ENCODE measurements at regions not wholly inside any gene's neighbourhood (a gene's known extent, or its start where the extent isn't known, plus 50 kb on each side); places are given as distances from the start of the nearest gene placed in this dataset.

GRCh38 chr1:84748364-84748763 is 58.1 kb upstream of the SSX2IP start:
- H2AFZ ChIP-seq (ENCODE audit: low read depth, low read length), result no peak overlapping the region
- no peaks in the 10 kb centered on the region for H3K4me1 ChIP-seq (ENCODE audit: insufficient read depth, low read length)
- no peaks in the 10 kb centered on the region for H3K36me3 ChIP-seq (ENCODE audit: insufficient read depth, low read length)
- no peaks in the 10 kb centered on the region for H4K20me1 ChIP-seq (ENCODE audit: insufficient read depth, low read length)
- ATAC-seq (ENCODE audit: insufficient read depth, low read depth), result no peak
- TF ChIP-seq EZH2 (IDR thresholded peaks at IDR 0.05; ENCODE audit: borderline replicate concordance, low read depth, low read length, severe bottlenecking) (no peak), CTCF (IDR thresholded peaks at IDR 0.05; ENCODE audit: borderline replicate concordance, extremely low read depth, low read length, poor library complexity, severe bottlenecking) (no peak)
- no peak overlapping the region for H3K27ac ChIP-seq (ENCODE audit: low read length)
- H3K79me2 ChIP-seq (ENCODE audit: insufficient read depth, low read length), result no peaks in the 10 kb centered on the region
- DNase-seq, result no peak
- no peak overlapping the region for H3K4me3 ChIP-seq (ENCODE audit: low read depth in 1 of 2, low read length in 2 of 2)
- H3K27me3 ChIP-seq (ENCODE audit: insufficient read depth, low read length, poor library complexity), result peaks cover 7% of the 10 kb centered on the region
- H3K9me3 ChIP-seq (ENCODE audit: insufficient read depth, low read length, severe bottlenecking), result no peaks in the 10 kb centered on the region
- H3K4me2 ChIP-seq (ENCODE audit: insufficient read depth, low read length), result no peak overlapping the region
- H3K9ac ChIP-seq (ENCODE audit: low read depth, low read length), result no peak overlapping the region

- H3K79me2 ChIP-seq (ENCODE audit: insufficient read depth, low read length), result no peaks in the 10 kb centered on the region
- no peak overlapping the region for H3K4me3 ChIP-seq (ENCODE audit: low read depth in 1 of 2, low read length in 2 of 2)
- no peaks in the 10 kb centered on the region for H3K4me1 ChIP-seq (ENCODE audit: insufficient read depth, low read length)
- no peak overlapping the region for H3K9ac ChIP-seq (ENCODE audit: low read depth, low read length)
- TF ChIP-seq EZH2 (IDR thresholded peaks at IDR 0.05; ENCODE audit: borderline replicate concordance, low read depth, low read length, severe bottlenecking) (no peak), CTCF (IDR thresholded peaks at IDR 0.05; ENCODE audit: borderline replicate concordance, extremely low read depth, low read length, poor library complexity, severe bottlenecking) (no peak)
- no peaks in the 10 kb centered on the region for H3K9me3 ChIP-seq (ENCODE audit: insufficient read depth, low read length, severe bottlenecking)
- no peaks in the 10 kb centered on the region for H3K36me3 ChIP-seq (ENCODE audit: insufficient read depth, low read length)
- H2AFZ ChIP-seq (ENCODE audit: low read depth, low read length), result no peak overlapping the region
- DNase-seq, result no peak
- H3K4me2 ChIP-seq (ENCODE audit: insufficient read depth, low read length), result no peak overlapping the region
- no peak for ATAC-seq (ENCODE audit: insufficient read depth, low read depth)
- no peak overlapping the region for H3K27ac ChIP-seq (ENCODE audit: low read length)
- no peaks in the 10 kb centered on the region for H4K20me1 ChIP-seq (ENCODE audit: insufficient read depth, low read length)
- H3K27me3 ChIP-seq (ENCODE audit: insufficient read depth, low read length, poor library complexity), result peaks cover 7% of the 10 kb centered on the region
These were observed 55.6 kb upstream of the SSX2IP start for GRCh38 chr1:84745857-84746256.

- H3K27me3 ChIP-seq (ENCODE audit: insufficient read depth, low read length, poor library complexity), result no peaks in the 10 kb centered on the region
- no peaks in the 10 kb centered on the region for H3K36me3 ChIP-seq (ENCODE audit: insufficient read depth, low read length)
- no peak overlapping the region for H3K4me2 ChIP-seq (ENCODE audit: insufficient read depth, low read length)
- DNase-seq (no peak), ATAC-seq (ENCODE audit: insufficient read depth, low read depth) (no peak)
- H3K9me3 ChIP-seq (ENCODE audit: insufficient read depth, low read length, severe bottlenecking), result no peaks in the 10 kb centered on the region
- H3K79me2 ChIP-seq (ENCODE audit: insufficient read depth, low read length), result no peaks in the 10 kb centered on the region
- H3K4me1 ChIP-seq (ENCODE audit: insufficient read depth, low read length), result no peaks in the 10 kb centered on the region
- no peak overlapping the region for H3K27ac ChIP-seq (ENCODE audit: low read length)
- TF ChIP-seq EZH2 (IDR thresholded peaks at IDR 0.05; ENCODE audit: borderline replicate concordance, low read depth, low read length, severe bottlenecking), result no peak
- TF ChIP-seq CTCF (IDR thresholded peaks at IDR 0.05; ENCODE audit: borderline replicate concordance, extremely low read depth, low read length, poor library complexity, severe bottlenecking), result no peak
- H2AFZ ChIP-seq (ENCODE audit: low read depth, low read length), result no peak overlapping the region
- H3K4me3 ChIP-seq (ENCODE audit: low read depth in 1 of 2, low read length in 2 of 2), result no peak overlapping the region
- no peaks in the 10 kb centered on the region for H4K20me1 ChIP-seq (ENCODE audit: insufficient read depth, low read length)
- H3K9ac ChIP-seq (ENCODE audit: low read depth, low read length), result no peak overlapping the region
These were observed 53.6 kb upstream of the SSX2IP start for GRCh38 chr1:84743896-84744295.

DNA sequence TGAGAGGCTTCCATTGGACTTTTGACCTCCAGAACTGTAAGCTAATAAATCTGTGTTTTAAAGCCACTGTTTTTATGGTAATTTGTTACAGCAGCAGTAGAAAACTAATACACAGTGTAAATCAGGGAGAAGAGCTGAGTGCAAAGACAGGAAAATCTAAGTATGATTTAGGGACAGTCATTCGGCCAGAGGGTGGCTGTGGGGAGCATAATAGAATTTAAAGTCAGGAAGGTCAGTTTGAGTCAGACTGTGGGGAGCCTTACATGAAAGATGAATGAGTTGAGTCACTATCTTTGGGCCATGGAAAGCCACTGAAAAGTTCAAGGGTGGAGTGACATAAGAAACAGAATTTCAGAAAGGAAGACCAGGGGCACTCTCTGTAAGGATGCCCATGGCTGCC is 52.4 kb upstream of the SSX2IP start:
- H3K4me1 ChIP-seq (ENCODE audit: insufficient read depth, low read length), result no peaks in the 10 kb centered on the region
- no peaks in the 10 kb centered on the region for H3K36me3 ChIP-seq (ENCODE audit: insufficient read depth, low read length)
- TF ChIP-seq CTCF (IDR thresholded peaks at IDR 0.05; ENCODE audit: borderline replicate concordance, extremely low read depth, low read length, poor library complexity, severe bottlenecking), result no peak
- no peak for TF ChIP-seq EZH2 (IDR thresholded peaks at IDR 0.05; ENCODE audit: borderline replicate concordance, low read depth, low read length, severe bottlenecking)
- H4K20me1 ChIP-seq (ENCODE audit: insufficient read depth, low read length), result no peaks in the 10 kb centered on the region
- H3K4me3 ChIP-seq (ENCODE audit: low read depth in 1 of 2, low read length in 2 of 2), result no peak overlapping the region
- H3K27me3 ChIP-seq (ENCODE audit: insufficient read depth, low read length, poor library complexity), result no peaks in the 10 kb centered on the region
- no peak overlapping the region for H3K27ac ChIP-seq (ENCODE audit: low read length)
- no peaks in the 10 kb centered on the region for H3K79me2 ChIP-seq (ENCODE audit: insufficient read depth, low read length)
- no peak overlapping the region for H2AFZ ChIP-seq (ENCODE audit: low read depth, low read length)
- no peak overlapping the region for H3K4me2 ChIP-seq (ENCODE audit: insufficient read depth, low read length)
- ATAC-seq (ENCODE audit: insufficient read depth, low read depth), result no peak
- no peak overlapping the region for H3K9ac ChIP-seq (ENCODE audit: low read depth, low read length)
- no peak for DNase-seq
- H3K9me3 ChIP-seq (ENCODE audit: insufficient read depth, low read length, severe bottlenecking), result no peaks in the 10 kb centered on the region
